HAP-1 (cell line): ENCODE measurements at regions not wholly inside any gene's neighbourhood (a gene's known extent, or its start where the extent isn't known, plus 50 kb on each side); places are given as distances from the start of the nearest gene placed in this dataset.

Source experiments
- DNase-seq, 2 experiments: peaks; one replicate each; pipeline ENCODE4 v3.0.0-alpha.2; 2016 to 2020; ENCODE audit warnings: low spot score in 2 of 2
- H3K27me3 ChIP-seq: fragments of 250-450 bp; sonication (Bioruptor Pico); 2 replicates; pipeline ENCODE4 v1.5.1; 2020; ENCODE audit warnings: low read depth, mild to moderate bottlenecking, moderate library complexity
- H3K36me3 ChIP-seq: fragments of 250-450 bp; sonication (Bioruptor Pico); replicated peaks from 2 replicates; pipeline ENCODE4 v1.5.1; 2020; ENCODE audit warnings: mild to moderate bottlenecking
- H3K4me1 ChIP-seq: fragments of 250-450 bp; sonication (Bioruptor Pico); 2 replicates; pipeline ENCODE4 v1.5.1; 2020; ENCODE audit warnings: mild to moderate bottlenecking
- H3K4me3 ChIP-seq: fragments of 250-450 bp; sonication (Bioruptor Pico); 2 replicates; pipeline ENCODE4 v1.5.1; 2020; ENCODE audit warnings: mild to moderate bottlenecking, moderate library complexity
- H3K9me3 ChIP-seq: fragments of 250-450 bp; sonication (Bioruptor Pico); 2 replicates; pipeline ENCODE4 v1.5.1; 2020; ENCODE audit warnings: mild to moderate bottlenecking, moderate library complexity
- in situ Hi-C: fragments of 300-500 bp; cut with MboI; formaldehyde crosslinking; loops from 3 replicates; pipeline ENCODE4 v1.14.3; 2020; ENCODE audit warnings: low sequenced_read_pairs, inconsistent platforms, mixed read lengths

GRCh38 chr13:33932769-33933406, 114.9 kb downstream of the RFC3 start:
- peak in 1 of 2 experiments; percentile 11 for DNase-seq
- no peaks in the 10 kb centered on the region for H3K36me3 ChIP-seq
- H3K4me1 ChIP-seq = peaks cover 3% of the 10 kb centered on the region; the same call in 1 of the 2 replicates
- in situ Hi-C loops = loop anchor here (25.0 kb wide), 1 partner anchor 1229 kb away; no protein-coding TSS in a partner anchor
- H3K4me3 ChIP-seq = no peak overlapping the region
- no peaks in the 10 kb centered on the region for H3K9me3 ChIP-seq
- H3K27me3 ChIP-seq = no peaks in the 10 kb centered on the region

GRCh38 chr13:33933810-33934209, 115.9 kb downstream of the RFC3 start:
- Histone ChIP-seq H3K4me1 (peaks cover 3% of the 10 kb centered on the region; the same call in 1 of the 2 replicates), H3K4me3 (no peak overlapping the region), H3K27me3 (no peaks in the 10 kb centered on the region), H3K36me3 (no peaks in the 10 kb centered on the region), H3K9me3 (no peaks in the 10 kb centered on the region)
- in situ Hi-C loops = loop anchor here (25.0 kb wide), 1 partner anchor 1228 kb away; no protein-coding TSS in a partner anchor
- DNase-seq = no peak

DNA sequence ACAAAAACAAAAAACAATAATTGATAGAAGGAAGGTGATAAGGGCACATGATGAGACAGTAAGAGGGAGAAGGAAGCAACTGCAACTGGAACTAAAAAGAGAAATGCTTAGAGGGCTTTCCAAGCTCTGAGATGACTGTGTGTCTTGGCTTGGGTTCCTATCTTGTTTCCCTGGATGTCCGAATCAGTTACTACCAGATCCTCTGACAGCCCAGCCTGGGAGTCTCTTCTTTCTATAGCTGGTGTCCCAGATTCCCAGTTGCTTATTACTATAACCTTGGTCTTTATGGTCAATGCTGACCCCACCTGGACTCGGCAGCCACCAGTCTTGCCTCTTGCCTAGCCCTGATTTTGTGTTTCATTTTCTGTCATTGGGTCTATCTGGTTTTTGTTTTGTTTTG, 116.4 kb downstream of the RFC3 start:
- in situ Hi-C loops = loop anchor here (25.0 kb wide), 1 partner anchor 1228 kb away; no protein-coding TSS in a partner anchor

DNA sequence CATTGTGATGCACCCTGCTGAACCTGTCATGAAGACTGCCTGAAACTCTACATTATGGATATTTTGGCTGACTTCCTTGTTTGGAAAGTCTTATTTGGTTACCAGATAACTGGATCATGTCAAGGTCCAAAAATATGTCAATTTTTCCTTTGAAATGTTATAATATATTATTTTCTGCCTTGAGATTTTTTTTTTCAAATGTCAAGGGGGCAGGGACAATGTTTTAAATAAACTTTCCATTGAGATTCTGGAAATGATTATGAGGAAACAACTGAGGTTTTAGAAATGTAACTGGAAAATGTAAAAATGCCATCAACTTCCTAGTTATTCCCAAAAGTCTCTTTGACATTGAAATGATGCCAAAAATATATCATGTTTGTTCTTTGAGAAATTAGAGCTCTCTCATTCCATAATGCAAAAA, 117.0 kb downstream of the RFC3 start:
- Histone ChIP-seq H3K4me3 (no peak overlapping the region), H3K9me3 (no peaks in the 10 kb centered on the region), H3K4me1 (peaks cover 3% of the 10 kb centered on the region; the same call in 1 of the 2 replicates), H3K27me3 (no peaks in the 10 kb centered on the region), H3K36me3 (no peaks in the 10 kb centered on the region)
- in situ Hi-C loops = loop anchor here (25.0 kb wide), 1 partner anchor 1227 kb away; no protein-coding TSS in a partner anchor
- DNase-seq = no peak

More for the DNA sequence above, 116.4 kb downstream of the RFC3 start:
- no peaks in the 10 kb centered on the region for H3K36me3 ChIP-seq
- H3K4me3 ChIP-seq = no peak overlapping the region
- no peaks in the 10 kb centered on the region for H3K9me3 ChIP-seq
- H3K27me3 ChIP-seq = no peaks in the 10 kb centered on the region
- no peak for DNase-seq
- peaks cover 3% of the 10 kb centered on the region; the same call in 1 of the 2 replicates for H3K4me1 ChIP-seq

DNA sequence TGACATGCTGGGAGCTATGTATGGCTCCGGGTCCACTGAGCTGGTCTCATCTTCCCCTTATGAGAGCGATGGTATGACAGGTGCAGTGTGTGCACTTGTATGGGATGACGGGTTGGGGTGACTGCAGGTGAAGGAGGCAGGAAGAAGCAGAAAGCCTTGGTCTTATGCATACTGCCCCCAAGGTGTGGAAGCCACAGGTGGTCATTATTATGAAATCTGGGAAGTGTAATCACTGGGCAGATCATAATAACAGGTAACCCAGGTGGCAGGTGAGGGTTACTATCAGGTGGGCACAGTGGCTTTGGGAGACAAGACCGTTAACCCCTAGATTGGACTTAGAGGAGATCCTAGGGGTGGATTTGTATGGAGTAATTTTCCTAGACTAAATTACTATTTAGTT, 118.0 kb downstream of the RFC3 start:
- no peak for DNase-seq
- in situ Hi-C loops = loop anchor here (25.0 kb wide), 1 partner anchor 1226 kb away; no protein-coding TSS in a partner anchor

GRCh38 chr13:33937373-33938098, 119.6 kb downstream of the RFC3 start:
- in situ Hi-C loops = loop anchor here (25.0 kb wide), 1 partner anchor 1225 kb away; no protein-coding TSS in a partner anchor
- DNase-seq = no peak
- no peaks in the 10 kb centered on the region for H3K9me3 ChIP-seq
- H3K4me3 ChIP-seq = no peak overlapping the region
- H3K4me1 ChIP-seq = peaks cover 3% of the 10 kb centered on the region; the same call in 1 of the 2 replicates
- no peaks in the 10 kb centered on the region for H3K36me3 ChIP-seq
- no peaks in the 10 kb centered on the region for H3K27me3 ChIP-seq

More for the DNA sequence above, 118.0 kb downstream of the RFC3 start:
- H3K4me1 ChIP-seq = peaks cover 3% of the 10 kb centered on the region; the same call in 1 of the 2 replicates
- H3K27me3 ChIP-seq = no peaks in the 10 kb centered on the region
- no peaks in the 10 kb centered on the region for H3K36me3 ChIP-seq
- H3K9me3 ChIP-seq = no peaks in the 10 kb centered on the region
- no peak overlapping the region for H3K4me3 ChIP-seq

GRCh38 chr13:33940256-33940655, 122.3 kb downstream of the RFC3 start:
- Histone ChIP-seq H3K9me3 (no peaks in the 10 kb centered on the region), H3K36me3 (no peaks in the 10 kb centered on the region), H3K4me3 (no peak overlapping the region), H3K4me1 (no peaks in the 10 kb centered on the region), H3K27me3 (no peaks in the 10 kb centered on the region)
- in situ Hi-C loops = loop anchor here (25.0 kb wide), 1 partner anchor 1222 kb away; no protein-coding TSS in a partner anchor
- no peak for DNase-seq

DNA sequence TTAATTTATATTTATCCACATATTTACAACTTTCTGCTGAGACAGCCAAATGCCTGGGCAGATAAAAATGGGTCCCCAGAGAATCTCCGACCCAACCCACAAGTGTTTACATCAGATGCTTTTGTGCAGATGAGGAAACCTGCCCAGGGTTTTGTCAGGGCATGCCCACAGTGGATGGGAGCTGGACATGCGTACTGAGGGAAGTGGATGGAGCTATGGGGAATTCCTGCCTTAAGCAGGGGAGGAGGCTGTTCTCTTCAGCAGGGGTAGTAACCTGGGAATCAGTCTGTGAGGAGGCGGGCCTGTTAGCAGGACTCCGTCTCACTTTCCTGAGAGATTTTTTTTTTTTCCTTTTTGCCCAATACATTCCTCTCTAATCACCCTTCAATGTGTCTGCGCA, 122.9 kb downstream of the RFC3 start:
- H3K4me1 ChIP-seq = no peaks in the 10 kb centered on the region
- no peak overlapping the region for H3K4me3 ChIP-seq
- H3K36me3 ChIP-seq = no peaks in the 10 kb centered on the region
- H3K27me3 ChIP-seq = no peaks in the 10 kb centered on the region
- in situ Hi-C loops = loop anchor here (25.0 kb wide), 1 partner anchor 1221 kb away; no protein-coding TSS in a partner anchor
- DNase-seq = peak in 1 of 2 experiments; percentile 61
- no peaks in the 10 kb centered on the region for H3K9me3 ChIP-seq

GRCh38 chr13:33945477-33945876, 127.5 kb downstream of the RFC3 start:
- Histone ChIP-seq H3K36me3 (no peaks in the 10 kb centered on the region), H3K27me3 (no peaks in the 10 kb centered on the region), H3K4me1 (no peaks in the 10 kb centered on the region), H3K9me3 (no peaks in the 10 kb centered on the region), H3K4me3 (no peak overlapping the region)
- in situ Hi-C loops = loop anchor here (25.0 kb wide), 1 partner anchor 1217 kb away; no protein-coding TSS in a partner anchor
- DNase-seq = no peak

- in situ Hi-C loops = no loop called here
- Histone ChIP-seq H3K4me3 (no peak overlapping the region), H3K4me1 (no peaks in the 10 kb centered on the region), H3K36me3 (no peaks in the 10 kb centered on the region), H3K27me3 (no peaks in the 10 kb centered on the region), H3K9me3 (no peaks in the 10 kb centered on the region)
- no peak for DNase-seq
Measured at GRCh38 chr13:33953203-33953602, 135.3 kb downstream of the RFC3 start.

DNA sequence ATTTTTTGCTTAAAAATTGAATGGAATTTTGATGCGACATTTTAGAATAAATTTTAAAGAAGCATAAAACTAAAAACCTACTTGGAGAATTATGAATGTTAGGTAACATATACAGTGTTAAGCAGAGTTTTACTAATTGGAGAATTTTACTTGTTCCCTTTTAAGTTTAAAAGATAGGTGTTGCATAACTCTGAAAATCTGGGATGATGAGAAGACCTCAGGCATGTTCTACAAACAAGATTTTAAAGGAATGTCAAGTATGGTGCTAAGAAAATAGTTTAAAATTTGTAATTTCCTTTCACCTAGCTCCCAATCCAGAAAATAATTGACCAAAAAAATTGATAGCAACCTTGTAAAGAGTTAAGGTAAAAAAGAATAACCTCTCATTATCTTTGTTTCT, 135.8 kb downstream of the RFC3 start:
- H3K4me3 ChIP-seq = no peak overlapping the region
- in situ Hi-C loops = no loop called here

DNA sequence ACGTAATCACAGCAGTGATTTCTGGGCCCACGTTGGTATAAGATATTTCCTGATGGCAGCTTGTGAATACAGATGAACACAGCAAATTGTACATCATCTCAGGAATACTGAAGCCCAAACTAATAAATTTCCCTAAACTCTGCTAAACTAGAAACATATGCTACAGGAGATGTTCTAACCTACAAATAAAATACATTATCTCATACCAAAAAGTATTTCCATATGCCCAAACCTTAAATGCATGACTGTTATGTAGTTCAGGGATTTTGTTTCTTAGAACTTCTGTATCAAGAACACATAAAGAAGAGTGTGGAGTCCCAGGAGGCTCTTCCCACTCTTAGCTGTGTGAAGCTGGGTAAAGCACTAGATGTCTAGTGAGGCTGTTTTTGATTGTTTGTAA, 138.4 kb downstream of the RFC3 start:
- H3K27me3 ChIP-seq = no peaks in the 10 kb centered on the region
- in situ Hi-C loops = no loop called here
- no peaks in the 10 kb centered on the region for H3K36me3 ChIP-seq
- no peak for DNase-seq
- H3K9me3 ChIP-seq = no peaks in the 10 kb centered on the region
- no peak overlapping the region for H3K4me3 ChIP-seq
- H3K4me1 ChIP-seq = no peaks in the 10 kb centered on the region

More for the DNA sequence above, 135.8 kb downstream of the RFC3 start:
- Histone ChIP-seq H3K9me3 (no peaks in the 10 kb centered on the region), H3K27me3 (no peaks in the 10 kb centered on the region), H3K4me1 (no peaks in the 10 kb centered on the region), H3K36me3 (no peaks in the 10 kb centered on the region)
- DNase-seq = no peak

GRCh38 chr13:33957497-33957905, 139.6 kb downstream of the RFC3 start:
- H3K9me3 ChIP-seq = no peaks in the 10 kb centered on the region
- no peak overlapping the region for H3K4me3 ChIP-seq
- no peaks in the 10 kb centered on the region for H3K27me3 ChIP-seq
- DNase-seq = no peak
- in situ Hi-C loops = no loop called here
- no peaks in the 10 kb centered on the region for H3K36me3 ChIP-seq
- no peaks in the 10 kb centered on the region for H3K4me1 ChIP-seq

- in situ Hi-C loops = no loop called here
- no peaks in the 10 kb centered on the region for H3K27me3 ChIP-seq
- no peak for DNase-seq
- H3K4me1 ChIP-seq = no peaks in the 10 kb centered on the region
- no peak overlapping the region for H3K4me3 ChIP-seq
- H3K36me3 ChIP-seq = no peaks in the 10 kb centered on the region
- H3K9me3 ChIP-seq = no peaks in the 10 kb centered on the region
Measured at GRCh38 chr13:33958964-33959363, 141.0 kb downstream of the RFC3 start.
